ENCODE measurements at regions not wholly inside any gene's neighbourhood (a gene's known extent, or its start where the extent isn't known, plus 50 kb on each side); places are given as distances from the start of the nearest gene placed in this dataset.

DNA sequence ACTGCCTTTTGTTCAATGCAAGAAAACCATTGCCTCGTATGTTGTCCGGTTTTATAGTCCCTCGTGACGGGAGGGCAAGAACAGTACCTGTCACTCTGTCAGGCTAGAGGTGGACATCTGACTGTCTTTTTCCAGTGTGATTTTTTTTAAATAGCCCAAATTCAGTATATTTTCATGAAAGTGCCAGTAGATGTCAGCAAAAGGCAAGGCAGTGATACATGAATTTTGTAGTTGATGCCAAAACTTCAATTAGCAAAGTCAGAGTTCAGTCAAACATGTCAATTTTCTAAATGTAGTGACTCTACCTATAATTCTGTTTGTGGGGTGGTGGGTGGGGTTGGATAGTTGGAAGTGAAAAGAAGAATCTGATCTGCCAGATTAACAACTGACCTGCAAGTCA lies 296.0 kb upstream of the MC4R start:
- 93% methylated on average over 4 of the region's 4 CpGs for WGBS (ENCODE audit: insufficient coverage)
- no peaks in the 10 kb centered on the region for H3K27me3 ChIP-seq (ENCODE audit: control insufficient read depth, insufficient read depth, low read length)
- intact Hi-C loops (cut with micrococcal nuclease) = no loop called here

DNA sequence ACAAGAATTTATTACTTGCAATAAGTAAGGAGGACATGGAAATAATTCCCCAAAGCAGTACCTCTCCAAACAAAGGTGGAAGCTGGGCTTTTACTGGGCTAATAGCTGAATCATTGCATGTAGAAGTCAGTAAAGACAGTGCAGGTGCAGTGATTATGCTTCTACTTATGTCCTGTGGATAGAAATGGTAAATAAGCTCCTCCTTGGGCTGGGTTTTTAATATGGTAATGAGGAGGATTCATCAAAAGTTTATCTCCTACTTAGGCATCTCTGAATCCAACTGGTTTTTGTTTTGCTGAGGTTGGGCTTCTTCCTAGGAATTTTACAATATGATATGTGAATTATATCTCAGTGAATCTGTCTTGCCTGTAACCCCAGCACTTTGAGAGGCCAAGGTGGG lies 297.4 kb upstream of the MC4R start:
- H3K9me3 Mint-ChIP-seq = peaks cover 0 to 4% of the 10 kb centered on the region in 2 donors
- TF ChIP-seq, protein P1, sequence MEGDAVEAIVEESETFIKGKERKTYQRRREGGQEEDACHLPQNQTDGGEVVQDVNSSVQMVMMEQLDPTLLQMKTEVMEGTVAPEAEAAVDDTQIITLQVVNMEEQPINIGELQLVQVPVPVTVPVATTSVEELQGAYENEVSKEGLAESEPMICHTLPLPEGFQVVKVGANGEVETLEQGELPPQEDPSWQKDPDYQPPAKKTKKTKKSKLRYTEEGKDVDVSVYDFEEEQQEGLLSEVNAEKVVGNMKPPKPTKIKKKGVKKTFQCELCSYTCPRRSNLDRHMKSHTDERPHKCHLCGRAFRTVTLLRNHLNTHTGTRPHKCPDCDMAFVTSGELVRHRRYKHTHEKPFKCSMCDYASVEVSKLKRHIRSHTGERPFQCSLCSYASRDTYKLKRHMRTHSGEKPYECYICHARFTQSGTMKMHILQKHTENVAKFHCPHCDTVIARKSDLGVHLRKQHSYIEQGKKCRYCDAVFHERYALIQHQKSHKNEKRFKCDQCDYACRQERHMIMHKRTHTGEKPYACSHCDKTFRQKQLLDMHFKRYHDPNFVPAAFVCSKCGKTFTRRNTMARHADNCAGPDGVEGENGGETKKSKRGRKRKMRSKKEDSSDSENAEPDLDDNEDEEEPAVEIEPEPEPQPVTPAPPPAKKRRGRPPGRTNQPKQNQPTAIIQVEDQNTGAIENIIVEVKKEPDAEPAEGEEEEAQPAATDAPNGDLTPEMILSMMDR (IDR thresholded peaks at IDR 0.05) = no peak
- H3K4me3 Mint-ChIP-seq = no peak overlapping the region
- Histone ChIP-seq H3K4me3 (ENCODE audit: low read length) (no peak overlapping the region), H3K36me3 (ENCODE audit: control insufficient read depth, insufficient read depth, low read length) (no peaks in the 10 kb centered on the region), H3K27ac (ENCODE audit: low read length) (no peak overlapping the region), H3K4me1 (ENCODE audit: control insufficient read depth, insufficient read depth, low read length) (no peaks in the 10 kb centered on the region), H3K27me3 (ENCODE audit: control insufficient read depth, insufficient read depth, low read length) (no peaks in the 10 kb centered on the region), H3K9me3 (ENCODE audit: control insufficient read depth, insufficient read depth, low read length) (no peaks in the 10 kb centered on the region)
- ATAC-seq (no peak), DNase-seq (no peak)
- no peaks in the 10 kb centered on the region for H3K27me3 Mint-ChIP-seq (ENCODE audit: low read depth in 2 of 2)
- no peaks in the 10 kb centered on the region for H3K36me3 Mint-ChIP-seq
- no peaks in the 10 kb centered on the region for H3K4me1 Mint-ChIP-seq
- intact Hi-C loops (cut with micrococcal nuclease) = no loop called here
- no peak overlapping the region for H3K27ac Mint-ChIP-seq

More for the DNA sequence above, 296.0 kb upstream of the MC4R start:
- Mint-ChIP-seq H3K9me3 (peaks cover 0 to 3% of the 10 kb centered on the region in 2 donors), H3K27me3 (ENCODE audit: low read depth in 2 of 2) (no peaks in the 10 kb centered on the region), H3K4me1 (no peaks in the 10 kb centered on the region), H3K27ac (no peak overlapping the region), H3K4me3 (no peak overlapping the region), H3K36me3 (no peaks in the 10 kb centered on the region)
- ATAC-seq (no peak), DNase-seq (no peak)
- no peaks in the 10 kb centered on the region for H3K4me1 ChIP-seq (ENCODE audit: control insufficient read depth, insufficient read depth, low read length)
- H3K27ac ChIP-seq (ENCODE audit: low read length) = no peak overlapping the region
- H3K4me3 ChIP-seq (ENCODE audit: low read length) = no peak overlapping the region
- H3K36me3 ChIP-seq (ENCODE audit: control insufficient read depth, insufficient read depth, low read length) = no peaks in the 10 kb centered on the region
- TF ChIP-seq, protein P1 (IDR thresholded peaks at IDR 0.05) = no peak
- no peaks in the 10 kb centered on the region for H3K9me3 ChIP-seq (ENCODE audit: control insufficient read depth, insufficient read depth, low read length)

DNA sequence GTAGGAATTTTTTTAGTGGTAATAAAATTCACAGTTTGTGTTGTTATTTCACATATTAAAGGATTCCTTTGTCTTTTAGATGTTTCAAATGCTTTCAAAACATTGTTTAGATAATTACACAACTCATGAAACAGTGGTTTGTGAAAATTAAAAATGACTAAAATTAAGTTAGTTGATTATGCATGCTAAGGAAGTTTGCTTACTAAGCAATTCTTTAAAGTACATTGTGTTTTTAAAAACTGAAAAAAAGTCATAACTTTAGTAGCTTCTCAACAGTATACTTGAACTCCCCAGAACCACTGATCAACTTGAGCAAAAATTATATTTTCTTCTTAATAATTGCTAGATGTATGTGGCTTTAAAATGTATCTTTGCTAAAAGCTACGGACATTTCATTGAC lies 298.4 kb upstream of the MC4R start:
- Histone ChIP-seq H3K4me1 (ENCODE audit: control insufficient read depth, insufficient read depth, low read length) (no peaks in the 10 kb centered on the region), H3K27me3 (ENCODE audit: control insufficient read depth, insufficient read depth, low read length) (no peaks in the 10 kb centered on the region), H3K27ac (ENCODE audit: low read length) (no peak overlapping the region), H3K9me3 (ENCODE audit: control insufficient read depth, insufficient read depth, low read length) (no peaks in the 10 kb centered on the region), H3K4me3 (ENCODE audit: low read length) (no peak overlapping the region), H3K36me3 (ENCODE audit: control insufficient read depth, insufficient read depth, low read length) (no peaks in the 10 kb centered on the region)
- Mint-ChIP-seq H3K27me3 (ENCODE audit: low read depth in 2 of 2) (no peaks in the 10 kb centered on the region), H3K36me3 (no peaks in the 10 kb centered on the region), H3K27ac (no peak overlapping the region), H3K4me1 (no peaks in the 10 kb centered on the region), H3K9me3 (peaks cover 0 to 4% of the 10 kb centered on the region in 2 donors), H3K4me3 (no peak overlapping the region)
- TF ChIP-seq, protein P1 (IDR thresholded peaks at IDR 0.05) = no peak
- no CpG with 5 or more reads among the region's 1 CpG for WGBS (ENCODE audit: insufficient coverage)
- DNase-seq (no peak), ATAC-seq (no peak)
- intact Hi-C loops (cut with micrococcal nuclease) = no loop called here

DNA sequence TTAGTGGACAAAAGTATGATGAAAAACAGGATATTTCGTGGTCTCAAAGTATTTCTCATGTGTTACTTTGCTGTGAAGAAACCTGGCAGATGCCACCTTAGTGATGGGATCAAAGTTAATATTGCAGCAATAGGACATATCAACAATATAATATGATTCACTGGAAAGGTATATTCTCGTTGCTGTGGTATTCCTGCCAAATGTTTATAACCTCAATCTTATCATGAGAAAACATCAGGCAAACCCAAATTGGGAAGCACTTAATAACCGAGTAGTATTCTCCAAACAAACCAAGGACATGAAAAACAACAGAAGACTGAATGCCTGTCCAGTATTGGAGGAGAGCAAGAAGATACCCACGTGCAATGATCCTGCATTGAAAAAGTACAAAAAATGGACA lies 302.6 kb upstream of the MC4R start:
- TF ChIP-seq, protein P1 (IDR thresholded peaks at IDR 0.05) = no peak
- Mint-ChIP-seq H3K4me3 (no peak overlapping the region), H3K27me3 (ENCODE audit: low read depth in 2 of 2) (no peaks in the 10 kb centered on the region), H3K4me1 (no peaks in the 10 kb centered on the region), H3K9me3 (peaks cover 2% of the 10 kb centered on the region in 2 donors), H3K36me3 (no peaks in the 10 kb centered on the region), H3K27ac (no peak overlapping the region)
- Histone ChIP-seq H3K9me3 (ENCODE audit: control insufficient read depth, insufficient read depth, low read length) (no peaks in the 10 kb centered on the region), H3K36me3 (ENCODE audit: control insufficient read depth, insufficient read depth, low read length) (no peaks in the 10 kb centered on the region), H3K4me1 (ENCODE audit: control insufficient read depth, insufficient read depth, low read length) (no peaks in the 10 kb centered on the region), H3K4me3 (ENCODE audit: low read length) (no peak overlapping the region), H3K27ac (ENCODE audit: low read length) (no peak overlapping the region), H3K27me3 (ENCODE audit: control insufficient read depth, insufficient read depth, low read length) (no peaks in the 10 kb centered on the region)
- ATAC-seq = no peak
- no peak for DNase-seq
- intact Hi-C loops (cut with micrococcal nuclease) = no loop called here
- WGBS (ENCODE audit: insufficient coverage) = 67% methylated on average over 1 of the region's 4 CpGs
